Osteoblast (primary cell): ENCODE measurements at regions not wholly inside any gene's neighbourhood (a gene's known extent, or its start where the extent isn't known, plus 50 kb on each side); places are given as distances from the start of the nearest gene placed in this dataset.

Source experiments
- DNase-seq: peaks from one replicate; pipeline ENCODE4 v3.0.0; 2011; ENCODE audit warnings: low spot score, mixed read lengths; ENCODE audit not compliant: insufficient read length; ENCODE audit errors: missing footprints
- H2AFZ ChIP-seq: 2 replicates; pipeline ENCODE4 v1.6.0; 2011; ENCODE audit warnings: mild to moderate bottlenecking, low read length
- H3K27ac ChIP-seq: 2 replicates; pipeline ENCODE4 v1.5.1; 2011; ENCODE audit warnings: mild to moderate bottlenecking, low read depth, low read length, moderate library complexity
- H3K27me3 ChIP-seq: 2 replicates; pipeline ENCODE4 v1.6.0; 2012; ENCODE audit warnings: mild to moderate bottlenecking, control low read depth, inconsistent platforms, low read length, moderate library complexity; ENCODE audit not compliant: insufficient read depth
- H3K36me3 ChIP-seq: 2 replicates; pipeline ENCODE4 v1.5.1; 2011; ENCODE audit warnings: mild to moderate bottlenecking, low read length, control low read depth, moderate library complexity; ENCODE audit not compliant: insufficient read depth
- H3K4me1 ChIP-seq: 2 replicates; pipeline ENCODE4 v1.5.1; 2011; ENCODE audit warnings: mild to moderate bottlenecking, low read length, control low read depth, moderate library complexity; ENCODE audit not compliant: insufficient read depth
- H3K4me2 ChIP-seq: 2 replicates; pipeline ENCODE4 v1.6.0; 2011; ENCODE audit warnings: mild to moderate bottlenecking, low read length; ENCODE audit not compliant: insufficient read depth
- H3K4me3 ChIP-seq: fragments of 200-600 bp; sonication (generic); 3 replicates; pipeline ENCODE4 v1.5.1; 2012; ENCODE audit warnings: mild to moderate bottlenecking, low read length, inconsistent platforms; ENCODE audit not compliant: insufficient read depth
- H3K79me2 ChIP-seq: 2 replicates; pipeline ENCODE4 v1.6.0; 2012; ENCODE audit warnings: mild to moderate bottlenecking, low read length, control low read depth, inconsistent platforms; ENCODE audit not compliant: insufficient read depth
- H3K9me3 ChIP-seq: 2 replicates; pipeline ENCODE4 v1.5.1; 2011; ENCODE audit warnings: low read depth, low read length, control low read depth
- H4K20me1 ChIP-seq: 2 replicates; pipeline ENCODE4 v1.6.0; 2012; ENCODE audit warnings: mild to moderate bottlenecking, low read length, control low read depth; ENCODE audit not compliant: insufficient read depth
- TF ChIP-seq, protein P1 (sequence below): IDR thresholded peaks from 2 replicates; pipeline ENCODE4 v1.5.1; 2011; ENCODE audit warnings: mild to moderate bottlenecking, low read depth, low read length, moderate library complexity; ENCODE audit errors: extremely low read depth

- Histone ChIP-seq H3K4me1 (no peaks in the 10 kb centered on the region), H3K27ac (no peak overlapping the region), H3K4me3 (no peak overlapping the region), H2AFZ (no peak overlapping the region), H3K4me2 (no peak overlapping the region), H4K20me1 (no peaks in the 10 kb centered on the region), H3K36me3 (no peaks in the 10 kb centered on the region), H3K27me3 (no peaks in the 10 kb centered on the region), H3K79me2 (no peaks in the 10 kb centered on the region), H3K9me3 (no peaks in the 10 kb centered on the region)
- TF ChIP-seq, protein P1, sequence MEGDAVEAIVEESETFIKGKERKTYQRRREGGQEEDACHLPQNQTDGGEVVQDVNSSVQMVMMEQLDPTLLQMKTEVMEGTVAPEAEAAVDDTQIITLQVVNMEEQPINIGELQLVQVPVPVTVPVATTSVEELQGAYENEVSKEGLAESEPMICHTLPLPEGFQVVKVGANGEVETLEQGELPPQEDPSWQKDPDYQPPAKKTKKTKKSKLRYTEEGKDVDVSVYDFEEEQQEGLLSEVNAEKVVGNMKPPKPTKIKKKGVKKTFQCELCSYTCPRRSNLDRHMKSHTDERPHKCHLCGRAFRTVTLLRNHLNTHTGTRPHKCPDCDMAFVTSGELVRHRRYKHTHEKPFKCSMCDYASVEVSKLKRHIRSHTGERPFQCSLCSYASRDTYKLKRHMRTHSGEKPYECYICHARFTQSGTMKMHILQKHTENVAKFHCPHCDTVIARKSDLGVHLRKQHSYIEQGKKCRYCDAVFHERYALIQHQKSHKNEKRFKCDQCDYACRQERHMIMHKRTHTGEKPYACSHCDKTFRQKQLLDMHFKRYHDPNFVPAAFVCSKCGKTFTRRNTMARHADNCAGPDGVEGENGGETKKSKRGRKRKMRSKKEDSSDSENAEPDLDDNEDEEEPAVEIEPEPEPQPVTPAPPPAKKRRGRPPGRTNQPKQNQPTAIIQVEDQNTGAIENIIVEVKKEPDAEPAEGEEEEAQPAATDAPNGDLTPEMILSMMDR: no peak
- no peak for DNase-seq
Observed at GRCh38 chr10:8182806-8183205, 128.3 kb downstream of the GATA3 start.

DNA sequence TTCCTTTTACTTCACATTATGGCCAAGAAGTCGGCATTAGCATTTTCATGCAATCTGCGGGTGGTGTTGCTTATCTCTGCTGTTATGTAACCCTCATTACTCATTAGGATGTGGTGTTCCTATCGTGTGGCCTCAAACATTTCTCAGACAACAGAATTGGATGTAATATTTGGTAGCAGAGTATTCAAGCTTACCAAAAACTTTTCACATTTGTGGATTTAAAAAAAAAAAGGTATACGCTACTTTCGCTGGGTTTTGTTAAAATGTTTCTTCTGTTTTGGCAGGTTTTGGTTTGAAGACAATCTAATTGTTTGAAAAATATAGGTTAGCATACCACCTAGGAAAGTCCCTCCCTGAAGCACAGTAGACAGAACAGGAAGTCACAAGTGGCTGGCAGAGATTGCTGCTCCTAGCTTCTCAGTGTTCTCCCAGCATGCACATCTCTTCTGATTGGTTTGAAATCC lies 128.8 kb downstream of the GATA3 start:
- TF ChIP-seq, protein P1: no peak
- H3K27ac ChIP-seq: no peak overlapping the region
- DNase-seq: no peak
- H3K27me3 ChIP-seq: no peaks in the 10 kb centered on the region
- no peaks in the 10 kb centered on the region for H3K4me1 ChIP-seq
- no peaks in the 10 kb centered on the region for H4K20me1 ChIP-seq
- no peak overlapping the region for H2AFZ ChIP-seq
- H3K9me3 ChIP-seq: no peaks in the 10 kb centered on the region
- H3K36me3 ChIP-seq: no peaks in the 10 kb centered on the region
- H3K4me2 ChIP-seq: no peak overlapping the region
- no peaks in the 10 kb centered on the region for H3K79me2 ChIP-seq
- no peak overlapping the region for H3K4me3 ChIP-seq

GRCh38 chr10:8187171-8187666 lies 132.7 kb downstream of the GATA3 start:
- no peaks in the 10 kb centered on the region for H3K4me1 ChIP-seq
- no peaks in the 10 kb centered on the region for H3K27me3 ChIP-seq
- H3K4me3 ChIP-seq: no peak overlapping the region
- H2AFZ ChIP-seq: no peak overlapping the region
- no peaks in the 10 kb centered on the region for H3K79me2 ChIP-seq
- no peak for DNase-seq
- H3K36me3 ChIP-seq: no peaks in the 10 kb centered on the region
- H3K9me3 ChIP-seq: no peaks in the 10 kb centered on the region
- no peaks in the 10 kb centered on the region for H4K20me1 ChIP-seq
- TF ChIP-seq, protein P1: no peak
- H3K4me2 ChIP-seq: no peak overlapping the region
- H3K27ac ChIP-seq: no peak overlapping the region

DNA sequence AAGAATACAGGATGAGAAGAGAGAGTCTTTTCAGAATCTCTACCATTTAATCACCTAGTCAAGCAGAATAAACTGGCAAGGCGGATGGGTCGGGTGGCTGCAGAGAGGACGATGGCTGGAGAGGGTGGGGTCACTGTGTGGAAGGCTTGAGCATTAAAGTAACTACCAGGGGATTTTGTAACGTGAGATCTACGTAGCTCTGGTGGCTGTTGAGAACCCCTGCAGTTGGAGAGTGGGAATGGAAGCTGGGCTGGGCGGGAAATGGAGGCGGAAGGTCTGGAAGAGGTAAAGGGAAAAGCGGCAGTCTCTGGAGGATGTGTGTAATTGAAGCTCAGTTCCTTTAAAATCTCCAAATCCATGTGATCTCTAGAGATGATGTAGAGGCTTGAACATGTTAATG lies 135.0 kb downstream of the GATA3 start:
- H3K4me1 ChIP-seq: no peaks in the 10 kb centered on the region
- H3K9me3 ChIP-seq: peaks cover 3% of the 10 kb centered on the region
- no peaks in the 10 kb centered on the region for H3K27me3 ChIP-seq
- H3K4me2 ChIP-seq: no peak overlapping the region
- no peaks in the 10 kb centered on the region for H4K20me1 ChIP-seq
- H3K27ac ChIP-seq: no peak overlapping the region
- H2AFZ ChIP-seq: no peak overlapping the region
- H3K4me3 ChIP-seq: no peak overlapping the region
- DNase-seq: no peak
- no peaks in the 10 kb centered on the region for H3K79me2 ChIP-seq
- no peaks in the 10 kb centered on the region for H3K36me3 ChIP-seq
- TF ChIP-seq, protein P1: no peak
